Activated CD8-positive, alpha-beta T cell treated with anti-CD3 and anti-CD28 coated beads, Interleukin-2, amount 10 ng/mL, durations not matched to agents 7 days and 5 days (primary cell): ENCODE measurements at regions not wholly inside any gene's neighbourhood (a gene's known extent, or its start where the extent isn't known, plus 50 kb on each side); places are given as distances from the start of the nearest gene placed in this dataset.
"Not testable (repeated sequence)": the region's sequence is repeated elsewhere in the genome, so short reads cannot be mapped to it uniquely, and the experiment has no call there.

Experiments used
- ATAC-seq: fragments of 150-1000 bp; cut with Tn5 transposase; one replicate; pipeline ENCODE4 v1.10.0; 2021; ENCODE audit warnings: moderate library complexity
- CTCF ChIA-PET: fragments of 350-600 bp; sonication (Branson Sonifier 250); formaldehyde crosslinking; loops from one replicate; lab custom pipeline; 2021; ENCODE audit warnings: antibody characterized with exemption; lab: Charles Lee
- POLR2A ChIA-PET: fragments of 350-600 bp; sonication (Branson Sonifier 250); formaldehyde crosslinking; loops from one replicate; lab custom pipeline; 2021; ENCODE audit warnings: antibody characterized with exemption; lab: Charles Lee
- DNase-seq: peaks from one replicate; pipeline ENCODE4 v3.0.0-alpha.2; 2020
- H3K27ac Mint-ChIP-seq: one replicate; pipeline ENCODE4 v1.8.0; 2021; ENCODE audit warnings: mild to moderate bottlenecking, mixed read lengths
- H3K27me3 Mint-ChIP-seq: one replicate; pipeline ENCODE4 v1.8.0; 2021; ENCODE audit warnings: low read depth, mixed read lengths
- H3K36me3 Mint-ChIP-seq: one replicate; pipeline ENCODE4 v1.8.0; 2021; ENCODE audit warnings: low read depth, mixed read lengths
- H3K4me1 Mint-ChIP-seq: one replicate; pipeline ENCODE4 v1.8.0; 2021; ENCODE audit warnings: low read depth, mixed read lengths
- H3K4me3 Mint-ChIP-seq: one replicate; pipeline ENCODE4 v1.8.0; 2021; ENCODE audit warnings: mild to moderate bottlenecking, mixed read lengths
- H3K9me3 Mint-ChIP-seq: one replicate; pipeline ENCODE4 v1.8.0; 2022; ENCODE audit warnings: mixed read lengths; ENCODE audit not compliant: insufficient read depth

DNA sequence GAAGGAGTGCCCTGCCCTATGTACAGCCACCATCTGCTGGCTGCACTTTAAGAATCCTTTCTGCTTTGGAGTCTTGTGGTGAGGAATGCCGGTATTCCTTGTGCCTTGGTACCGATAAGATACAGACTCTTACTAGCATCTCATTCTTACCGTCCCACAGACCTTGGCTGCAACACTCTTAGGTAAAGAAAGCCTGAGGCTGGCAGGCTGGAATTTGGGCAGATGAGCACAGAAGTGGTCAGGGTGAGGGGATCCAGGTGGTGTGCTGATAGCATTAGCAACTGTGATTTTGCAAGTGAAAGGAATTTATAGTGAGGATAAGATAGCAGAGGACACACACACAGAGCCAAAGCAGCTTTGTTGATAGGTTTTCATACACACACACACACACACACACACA lies 198.1 kb downstream of the ENC1 start:
- no peaks in the 10 kb centered on the region for H3K9me3 Mint-ChIP-seq
- ATAC-seq (no peak), DNase-seq (no peak)
- CTCF ChIA-PET: no interaction called here
- peaks cover 7% of the 10 kb centered on the region for H3K27me3 Mint-ChIP-seq
- H3K27ac Mint-ChIP-seq: no peak overlapping the region
- POLR2A ChIA-PET: no interaction called here
- H3K4me1 Mint-ChIP-seq: no peaks in the 10 kb centered on the region
- no peak overlapping the region for H3K4me3 Mint-ChIP-seq
- no peaks in the 10 kb centered on the region for H3K36me3 Mint-ChIP-seq

DNA sequence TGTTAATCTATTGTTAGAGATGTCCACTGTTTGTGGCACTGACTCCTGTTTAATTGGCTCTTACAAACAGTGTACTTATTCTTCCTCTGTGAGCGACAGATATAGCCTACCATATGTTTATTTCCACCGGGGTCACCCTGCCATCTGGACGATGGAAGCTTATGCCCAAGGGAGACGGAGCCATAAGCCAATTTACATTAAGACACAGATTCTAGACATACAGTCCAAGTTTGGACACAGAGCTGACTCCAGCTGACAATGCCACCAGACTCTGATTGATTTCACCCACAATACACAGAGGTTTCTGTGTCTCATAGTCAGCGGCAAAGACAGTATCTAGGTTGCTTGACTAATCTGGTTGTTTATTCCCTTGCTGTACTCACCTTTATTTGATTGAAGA lies 198.9 kb downstream of the ENC1 start:
- DNase-seq (no peak), ATAC-seq (no peak)
- Mint-ChIP-seq H3K27me3 (peaks cover 7% of the 10 kb centered on the region), H3K27ac (no peak overlapping the region), H3K36me3 (no peaks in the 10 kb centered on the region), H3K4me1 (no peaks in the 10 kb centered on the region), H3K4me3 (no peak overlapping the region), H3K9me3 (no peaks in the 10 kb centered on the region)
- ChIA-PET POLR2A (no interaction called here), CTCF (no interaction called here)

DNA sequence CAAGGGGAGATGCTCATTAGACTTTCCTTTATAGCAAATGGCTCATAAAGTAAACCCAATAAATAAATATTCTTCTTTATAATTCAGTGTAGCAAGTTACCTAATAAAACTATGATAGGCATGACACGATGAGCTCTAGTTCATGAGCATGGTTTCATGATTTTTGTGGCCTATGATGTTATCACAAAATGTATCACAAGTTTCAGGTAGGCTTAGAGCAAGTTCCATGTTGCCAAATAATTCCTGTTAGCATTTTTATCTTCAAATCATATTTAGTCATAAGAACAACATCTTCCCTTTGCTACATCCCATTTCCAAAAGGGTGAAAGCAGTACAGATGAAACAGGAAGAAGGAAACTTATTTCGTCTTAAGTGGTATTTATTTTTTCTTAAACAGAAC lies 200.2 kb downstream of the ENC1 start:
- DNase-seq: no peak
- no peak overlapping the region for H3K27ac Mint-ChIP-seq
- H3K36me3 Mint-ChIP-seq: no peaks in the 10 kb centered on the region
- ATAC-seq: no peak
- no peaks in the 10 kb centered on the region for H3K9me3 Mint-ChIP-seq
- ChIA-PET POLR2A (no interaction called here), CTCF (no interaction called here)
- H3K27me3 Mint-ChIP-seq: peaks cover 7% of the 10 kb centered on the region
- no peaks in the 10 kb centered on the region for H3K4me1 Mint-ChIP-seq
- no peak overlapping the region for H3K4me3 Mint-ChIP-seq

DNA sequence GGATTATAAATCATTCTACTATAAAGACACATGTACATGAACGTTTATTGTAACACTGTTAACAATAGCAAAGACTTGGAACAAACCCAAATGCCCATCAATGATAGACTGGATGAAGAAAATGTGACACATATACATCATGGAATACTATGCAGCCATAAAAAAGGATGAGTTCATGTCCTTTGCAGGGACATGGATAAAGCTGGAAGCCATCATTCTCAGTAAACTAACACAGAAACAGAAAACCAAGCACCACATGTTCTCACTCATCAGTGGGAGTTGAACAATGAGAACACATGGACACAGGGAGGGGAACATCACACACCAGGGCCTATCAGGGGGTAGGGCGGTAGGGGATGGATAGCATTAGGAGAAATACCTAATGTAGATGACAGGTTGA lies 202.7 kb downstream of the ENC1 start:
- H3K9me3 Mint-ChIP-seq, H3K27ac Mint-ChIP-seq, H3K27me3 Mint-ChIP-seq, CTCF ChIA-PET, H3K4me1 Mint-ChIP-seq, H3K36me3 Mint-ChIP-seq, ATAC-seq, H3K4me3 Mint-ChIP-seq, DNase-seq, POLR2A ChIA-PET: not testable (repeated sequence)

DNA sequence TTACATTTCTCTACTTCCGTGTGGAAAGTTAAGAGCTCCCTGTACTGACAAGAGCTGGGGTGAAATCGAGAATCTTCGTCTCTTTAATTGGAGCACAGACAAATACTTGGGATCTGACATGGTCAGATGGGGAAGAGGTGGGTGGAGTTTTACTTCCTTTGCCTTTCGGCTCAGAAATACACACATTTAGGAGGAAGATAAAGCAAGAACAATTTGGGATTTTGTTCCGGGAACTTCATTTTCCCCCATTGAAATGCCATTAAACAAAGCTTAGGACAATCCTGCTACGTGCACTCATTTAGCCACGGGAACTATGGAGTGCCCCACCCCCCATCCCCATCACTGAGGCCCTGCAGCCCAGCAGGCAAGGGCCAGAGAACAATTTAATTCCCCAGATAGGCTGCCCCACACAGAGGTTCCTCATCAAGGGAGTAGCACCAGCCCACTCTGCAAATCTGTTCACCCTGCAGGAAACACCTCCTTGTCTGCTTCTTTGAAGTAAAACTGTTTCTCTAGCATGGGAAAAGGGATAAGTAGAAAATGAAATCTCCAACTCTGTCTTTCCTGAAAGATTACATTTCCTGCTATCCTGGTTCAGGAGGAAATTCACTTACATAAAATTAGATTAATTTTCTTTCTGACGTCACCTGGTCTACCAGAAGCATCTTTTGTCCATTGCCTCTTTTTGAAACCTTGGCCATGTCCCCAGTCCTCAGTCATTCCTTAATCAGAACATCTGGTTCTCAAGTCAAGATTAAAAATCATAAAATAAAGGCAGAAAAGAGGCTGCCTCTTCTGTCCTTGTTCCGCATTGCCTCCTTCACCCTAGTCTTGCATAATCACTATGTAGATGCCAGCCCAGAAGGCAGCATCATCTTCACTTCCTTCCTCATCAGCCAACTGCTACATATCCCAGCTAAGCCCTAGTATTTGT lies 206.4 kb downstream of the ENC1 start:
- peaks cover 6% of the 10 kb centered on the region for H3K27me3 Mint-ChIP-seq
- DNase-seq: no peak
- no peaks in the 10 kb centered on the region for H3K36me3 Mint-ChIP-seq
- H3K9me3 Mint-ChIP-seq: no peaks in the 10 kb centered on the region
- POLR2A ChIA-PET: no interaction called here
- CTCF ChIA-PET: no interaction called here
- H3K4me3 Mint-ChIP-seq: no peak overlapping the region
- H3K27ac Mint-ChIP-seq: no peak overlapping the region
- no peak for ATAC-seq
- no peaks in the 10 kb centered on the region for H3K4me1 Mint-ChIP-seq

DNA sequence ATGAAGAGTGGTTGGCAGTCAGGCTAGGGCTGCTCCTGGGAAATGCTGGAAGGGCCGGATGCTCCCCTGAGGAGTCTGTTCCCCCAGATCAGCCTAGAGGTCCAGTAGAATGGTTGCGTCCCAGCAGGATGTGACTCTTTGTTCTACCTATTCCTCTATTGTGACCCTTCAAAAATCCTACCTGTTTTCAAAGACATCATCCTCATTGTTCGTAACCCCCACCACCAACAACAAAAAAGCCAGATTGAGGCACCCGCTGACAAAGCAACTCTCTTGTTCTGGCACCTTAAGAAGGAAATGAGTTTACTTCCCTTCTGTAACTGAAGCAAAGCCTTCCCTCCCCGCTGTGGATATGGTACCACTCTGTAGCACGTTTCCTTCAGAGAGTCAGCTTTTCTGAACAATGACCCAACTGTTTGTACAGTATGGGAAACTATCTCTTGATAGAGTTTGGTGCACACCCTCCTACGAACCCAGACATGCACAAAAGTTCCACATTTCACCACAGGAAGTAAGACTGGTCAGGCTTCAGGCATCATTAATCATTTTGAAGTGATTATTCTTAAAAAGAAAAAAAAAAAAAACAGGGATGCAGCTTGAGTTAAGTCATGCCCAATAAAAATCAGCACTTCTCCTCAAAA lies 207.2 kb downstream of the ENC1 start:
- H3K36me3 Mint-ChIP-seq: no peaks in the 10 kb centered on the region
- no peaks in the 10 kb centered on the region for H3K4me1 Mint-ChIP-seq
- no peak overlapping the region for H3K4me3 Mint-ChIP-seq
- CTCF ChIA-PET: no interaction called here
- H3K9me3 Mint-ChIP-seq: no peaks in the 10 kb centered on the region
- peaks cover 6% of the 10 kb centered on the region for H3K27me3 Mint-ChIP-seq
- no peak for ATAC-seq
- POLR2A ChIA-PET: no interaction called here
- H3K27ac Mint-ChIP-seq: no peak overlapping the region
- no peak for DNase-seq

DNA sequence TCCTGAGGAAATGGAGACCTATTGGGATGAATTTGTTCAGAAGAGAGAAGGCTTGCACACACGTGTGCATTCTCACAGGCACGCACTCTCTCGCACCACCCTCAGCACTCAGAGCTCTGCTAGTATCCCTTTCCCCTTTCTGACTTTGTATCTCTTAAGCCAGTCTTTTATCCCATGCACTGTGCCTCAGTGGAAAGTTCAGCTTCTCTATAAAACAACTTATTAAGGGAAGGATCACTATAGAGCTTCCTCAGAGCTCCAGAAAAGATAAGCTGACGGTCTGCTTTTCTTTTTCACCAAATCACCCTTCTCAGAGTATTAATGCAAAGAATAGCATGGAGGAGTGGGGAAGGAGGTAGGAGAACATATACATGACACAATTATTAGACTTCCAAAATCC lies 207.8 kb downstream of the ENC1 start:
- ChIA-PET CTCF (no interaction called here), POLR2A (no interaction called here)
- no peak for DNase-seq
- H3K36me3 Mint-ChIP-seq: no peaks in the 10 kb centered on the region
- peaks cover 6% of the 10 kb centered on the region for H3K27me3 Mint-ChIP-seq
- no peak overlapping the region for H3K27ac Mint-ChIP-seq
- no peaks in the 10 kb centered on the region for H3K4me1 Mint-ChIP-seq
- no peak overlapping the region for H3K4me3 Mint-ChIP-seq
- no peak for ATAC-seq
- H3K9me3 Mint-ChIP-seq: no peaks in the 10 kb centered on the region

- no peak overlapping the region for H3K27ac Mint-ChIP-seq
- ATAC-seq (no peak), DNase-seq (no peak)
- no peak overlapping the region for H3K4me3 Mint-ChIP-seq
- peaks cover 6% of the 10 kb centered on the region for H3K27me3 Mint-ChIP-seq
- ChIA-PET CTCF (no interaction called here), POLR2A (no interaction called here)
- H3K36me3 Mint-ChIP-seq: no peaks in the 10 kb centered on the region
- no peaks in the 10 kb centered on the region for H3K4me1 Mint-ChIP-seq
- H3K9me3 Mint-ChIP-seq: no peaks in the 10 kb centered on the region
These were observed 208.3 kb downstream of the ENC1 start for GRCh38 chr5:74432216-74432615.

- Mint-ChIP-seq H3K27ac (no peak overlapping the region), H3K9me3 (no peaks in the 10 kb centered on the region), H3K4me1 (no peaks in the 10 kb centered on the region), H3K27me3 (peaks cover 6% of the 10 kb centered on the region), H3K4me3 (no peak overlapping the region), H3K36me3 (no peaks in the 10 kb centered on the region)
- ChIA-PET CTCF (no interaction called here), POLR2A (no interaction called here)
- no peak for ATAC-seq
- DNase-seq: no peak
These were observed 209.2 kb downstream of the ENC1 start for GRCh38 chr5:74431290-74431669.

- H3K4me3 Mint-ChIP-seq: no peak overlapping the region
- no peak overlapping the region for H3K27ac Mint-ChIP-seq
- no peaks in the 10 kb centered on the region for H3K36me3 Mint-ChIP-seq
- ChIA-PET CTCF (no interaction called here), POLR2A (no interaction called here)
- DNase-seq: no peak
- H3K27me3 Mint-ChIP-seq: peaks cover 6% of the 10 kb centered on the region
- H3K9me3 Mint-ChIP-seq: no peaks in the 10 kb centered on the region
- H3K4me1 Mint-ChIP-seq: no peaks in the 10 kb centered on the region
- ATAC-seq: no peak
These were observed 209.8 kb downstream of the ENC1 start for GRCh38 chr5:74430631-74431289.

GRCh38 chr5:74429495-74429894 lies 211.0 kb downstream of the ENC1 start:
- ATAC-seq: no peak
- peaks cover 6% of the 10 kb centered on the region for H3K27me3 Mint-ChIP-seq
- no peak overlapping the region for H3K4me3 Mint-ChIP-seq
- H3K27ac Mint-ChIP-seq: no peak overlapping the region
- no peaks in the 10 kb centered on the region for H3K9me3 Mint-ChIP-seq
- no peak for DNase-seq
- H3K4me1 Mint-ChIP-seq: no peaks in the 10 kb centered on the region
- H3K36me3 Mint-ChIP-seq: no peaks in the 10 kb centered on the region
- POLR2A ChIA-PET: no interaction called here
- CTCF ChIA-PET: no interaction called here

DNA sequence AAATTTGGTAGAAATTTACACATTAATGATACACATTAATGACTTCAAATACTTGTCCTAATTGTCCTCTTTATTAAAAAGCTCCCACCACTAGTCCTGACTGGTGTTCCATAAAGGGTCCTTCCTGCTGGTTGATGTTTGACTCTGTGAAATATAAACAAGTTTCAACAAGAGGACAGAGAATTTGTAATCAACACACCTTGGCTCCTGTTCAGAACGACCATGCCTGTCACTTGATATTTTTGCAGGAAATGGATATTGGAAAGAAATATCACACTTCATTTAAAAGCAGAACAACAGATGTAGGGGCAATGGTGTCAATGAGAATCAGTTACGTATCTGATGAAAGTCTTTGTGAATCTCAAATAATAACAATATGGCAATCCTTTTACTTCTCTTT lies 211.7 kb downstream of the ENC1 start:
- no peak overlapping the region for H3K4me3 Mint-ChIP-seq
- DNase-seq: no peak
- POLR2A ChIA-PET: no interaction called here
- H3K9me3 Mint-ChIP-seq: no peaks in the 10 kb centered on the region
- CTCF ChIA-PET: no interaction called here
- H3K27ac Mint-ChIP-seq: no peak overlapping the region
- H3K4me1 Mint-ChIP-seq: no peaks in the 10 kb centered on the region
- no peak for ATAC-seq
- peaks cover 11% of the 10 kb centered on the region for H3K27me3 Mint-ChIP-seq
- H3K36me3 Mint-ChIP-seq: no peaks in the 10 kb centered on the region
